ENCODE measurements at regions not wholly inside any gene's neighbourhood (a gene's known extent, or its start where the extent isn't known, plus 50 kb on each side); places are given as distances from the start of the nearest gene placed in this dataset.
"Not testable (repeated sequence)": the region's sequence is repeated elsewhere in the genome, so short reads cannot be mapped to it uniquely, and the experiment has no call there.

DNA sequence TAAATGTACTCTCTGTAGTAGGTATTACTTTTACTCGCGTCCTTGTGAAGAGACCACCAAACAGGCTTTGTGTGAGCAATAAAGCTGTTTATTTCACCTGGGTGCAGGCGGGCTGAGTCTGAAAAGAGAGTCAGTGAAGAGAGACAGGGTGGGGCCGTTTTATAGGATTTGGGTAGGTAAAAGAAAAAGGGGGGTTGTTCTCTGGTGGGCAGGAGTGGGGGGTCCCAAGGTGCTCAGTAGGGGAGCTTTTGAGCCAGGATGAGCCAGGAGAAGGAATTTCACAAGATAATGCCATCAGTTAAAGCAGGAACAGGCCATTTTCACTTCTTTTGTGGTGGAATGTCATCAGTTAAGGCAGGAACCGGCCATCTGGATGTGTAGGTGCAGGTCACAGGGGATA, 918.7 kb upstream of the CRIM1 start:
- not testable (repeated sequence) for DNase-seq

DNA sequence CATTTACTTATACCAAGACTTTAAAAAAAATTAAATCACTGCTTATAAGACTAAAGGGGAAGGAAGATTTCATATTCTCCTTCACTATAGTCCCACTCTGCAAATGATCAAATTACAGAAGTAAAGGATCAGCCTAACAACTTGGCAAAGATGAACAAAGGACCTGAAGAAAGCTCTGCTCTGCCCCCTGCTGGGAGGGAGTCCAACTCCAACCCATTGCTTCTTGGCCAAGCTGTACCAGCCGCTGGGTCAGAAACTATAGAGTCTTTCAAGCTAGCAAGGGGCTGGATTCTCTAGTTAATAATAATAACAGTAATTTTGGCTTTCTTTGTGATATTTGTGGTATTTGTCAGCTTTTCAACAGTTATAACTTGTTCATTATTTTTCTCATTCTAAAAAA, 927.0 kb upstream of the CRIM1 start:
- peak; percentile 24 to 26 for DNase-seq

DNA sequence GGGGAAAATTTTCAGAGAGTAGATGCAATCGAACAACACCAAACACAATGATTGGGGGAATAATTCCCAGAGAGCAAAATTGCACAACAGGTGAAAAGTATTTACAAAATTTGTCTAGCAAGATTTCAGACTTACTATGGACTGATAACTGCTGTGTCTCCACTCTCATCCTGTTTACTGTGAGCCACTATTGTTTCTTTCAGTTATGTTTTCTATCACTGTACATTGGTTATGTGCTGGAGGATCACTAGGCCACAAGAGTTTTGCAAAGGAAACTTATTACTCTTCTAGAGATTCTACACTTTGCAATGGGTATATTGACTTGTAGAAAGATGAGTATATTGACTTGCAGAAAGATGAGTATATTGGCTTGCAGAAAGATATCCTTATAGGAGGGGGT, 934.1 kb upstream of the CRIM1 start:
- DNase-seq, result no peak

DNA sequence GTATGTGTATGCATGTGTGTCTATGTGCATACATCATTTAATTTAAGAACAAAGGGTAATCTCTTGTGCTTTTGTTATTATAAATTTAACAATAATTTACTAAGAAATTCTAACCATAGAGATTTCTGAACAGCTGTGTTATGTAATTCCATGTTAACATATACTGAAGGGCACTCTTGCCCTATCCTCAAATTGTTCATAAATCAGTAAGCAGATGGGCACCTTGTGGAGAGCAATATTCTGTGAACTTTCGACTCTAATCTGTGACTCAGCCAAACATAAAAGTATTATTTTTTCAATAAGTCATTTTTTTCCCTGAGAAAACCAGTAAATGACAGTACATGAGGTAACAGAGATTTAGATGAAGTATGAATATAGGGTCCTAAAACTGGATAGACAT, 938.3 kb upstream of the CRIM1 start:
- DNase-seq, result no peak

DNA sequence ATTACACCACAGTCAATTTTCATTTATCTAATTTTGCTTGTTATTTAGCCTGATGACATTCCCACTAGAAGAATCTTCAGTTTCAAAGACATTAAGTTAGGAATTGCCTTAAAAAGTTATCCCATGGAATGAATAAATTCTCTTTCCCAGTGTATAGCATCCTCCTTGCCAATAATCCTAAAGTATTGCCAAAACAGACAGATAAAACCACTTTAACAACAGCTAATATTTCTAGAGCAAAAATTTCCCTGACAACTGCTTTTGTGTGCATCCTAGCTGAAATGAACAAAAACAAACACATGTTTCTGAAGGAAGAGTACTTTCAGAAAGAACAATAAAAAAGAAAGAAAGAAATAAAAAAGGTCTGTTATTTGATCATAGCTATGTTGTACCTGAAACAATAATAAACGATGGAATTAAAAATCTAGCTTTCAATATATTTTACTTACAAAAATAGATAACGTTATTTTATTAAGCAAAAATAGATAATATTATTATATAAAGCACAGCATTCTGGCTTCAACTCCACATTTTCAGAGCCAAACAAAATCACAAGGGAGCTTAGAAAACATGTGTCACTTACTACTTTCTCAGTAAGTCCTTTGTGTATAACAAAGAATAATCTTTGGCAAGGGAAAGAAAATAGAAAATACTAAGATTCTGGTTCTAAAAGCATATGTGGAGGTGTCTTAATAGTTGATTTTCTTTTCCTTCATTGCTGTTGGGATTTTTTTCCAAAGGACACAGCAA, 939.0 kb upstream of the CRIM1 start:
- no peak for DNase-seq

DNA sequence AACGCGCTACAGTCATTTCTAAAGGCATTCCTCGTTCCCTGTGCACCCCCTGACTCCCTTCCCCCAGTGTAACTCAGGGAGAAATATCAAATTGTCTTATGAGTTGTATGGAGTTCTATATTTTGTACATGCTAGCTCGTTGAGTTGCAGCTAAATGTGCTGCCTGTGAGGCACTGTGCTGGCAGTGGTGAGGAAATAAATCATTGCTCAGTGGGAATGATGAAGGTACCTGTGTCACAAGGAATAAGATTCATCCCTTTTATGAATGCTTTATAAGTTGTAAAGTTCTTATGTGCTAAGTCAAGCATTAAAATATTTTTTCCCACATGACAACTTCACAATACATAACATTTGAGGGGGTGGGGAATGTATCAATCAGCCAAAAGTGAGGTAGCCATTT, 939.6 kb upstream of the CRIM1 start:
- no peak for DNase-seq

DNA sequence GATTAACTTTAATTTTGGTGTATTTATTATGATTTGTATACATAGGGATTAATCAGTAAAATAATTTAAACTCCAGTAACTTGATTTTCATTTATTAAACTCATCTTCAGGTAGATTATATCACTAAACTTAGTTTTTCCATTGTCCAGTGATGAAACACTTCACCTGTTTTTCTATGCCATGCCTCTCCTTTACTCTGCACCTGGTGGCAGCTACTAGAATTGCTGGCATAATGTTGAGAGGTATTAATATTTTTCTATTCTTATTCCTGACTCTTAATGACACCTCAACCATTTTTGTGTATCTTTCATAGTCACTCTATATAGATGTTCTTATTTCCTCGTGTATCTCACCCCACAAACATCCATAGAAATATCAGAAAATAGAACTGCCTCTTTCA, 940.3 kb upstream of the CRIM1 start:
- DNase-seq, result no peak

DNA sequence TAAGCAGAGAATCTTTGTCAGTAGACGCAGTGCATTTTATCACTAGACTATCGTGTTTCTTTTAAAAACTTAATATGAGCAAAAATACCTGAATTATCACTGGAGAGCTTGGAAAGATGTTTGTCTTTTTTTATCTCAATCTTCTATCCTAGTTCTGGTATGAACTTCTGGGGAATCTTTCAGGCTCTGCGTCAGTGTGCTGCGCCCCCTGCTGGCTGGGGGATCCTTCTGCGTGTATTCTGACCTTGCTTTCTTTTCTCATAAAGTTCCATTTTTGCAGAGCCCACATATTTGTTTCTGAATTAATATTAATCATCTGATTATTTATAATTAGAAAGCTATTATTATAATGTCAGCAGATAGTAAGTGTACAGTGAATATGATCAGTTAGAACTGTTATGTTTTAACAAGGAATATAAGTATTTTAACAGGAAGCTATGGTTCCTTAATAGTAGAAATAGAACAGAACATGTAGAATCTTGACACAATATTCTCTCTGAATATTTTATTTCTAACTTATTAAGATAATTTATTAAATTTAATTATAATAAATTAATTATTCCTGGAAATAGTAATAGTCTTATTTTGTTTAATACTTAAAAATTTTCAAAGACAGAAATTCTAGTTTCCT, 945.0 kb upstream of the CRIM1 start:
- DNase-seq, result peak; percentile 57 to 61

DNA sequence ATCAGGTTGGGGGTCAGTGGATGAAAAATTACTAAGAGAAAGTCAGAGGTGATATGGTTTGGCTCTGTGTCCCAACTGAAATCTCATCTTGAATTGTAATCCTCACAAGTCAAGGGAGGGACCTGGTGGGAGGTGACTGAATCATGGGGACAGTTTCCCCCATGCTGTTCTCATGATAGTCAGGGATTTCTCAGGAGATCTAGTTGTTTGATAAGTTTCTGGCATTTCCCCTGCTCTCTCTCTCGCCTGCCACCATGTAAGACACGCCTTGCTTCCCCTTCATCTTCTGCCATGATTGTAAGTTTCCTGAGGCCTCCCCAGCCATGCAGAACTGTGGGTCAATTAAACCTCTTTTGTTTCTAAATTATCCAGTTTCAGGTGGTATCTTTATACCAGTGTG, 945.8 kb upstream of the CRIM1 start:
- DNase-seq, result no peak

DNA sequence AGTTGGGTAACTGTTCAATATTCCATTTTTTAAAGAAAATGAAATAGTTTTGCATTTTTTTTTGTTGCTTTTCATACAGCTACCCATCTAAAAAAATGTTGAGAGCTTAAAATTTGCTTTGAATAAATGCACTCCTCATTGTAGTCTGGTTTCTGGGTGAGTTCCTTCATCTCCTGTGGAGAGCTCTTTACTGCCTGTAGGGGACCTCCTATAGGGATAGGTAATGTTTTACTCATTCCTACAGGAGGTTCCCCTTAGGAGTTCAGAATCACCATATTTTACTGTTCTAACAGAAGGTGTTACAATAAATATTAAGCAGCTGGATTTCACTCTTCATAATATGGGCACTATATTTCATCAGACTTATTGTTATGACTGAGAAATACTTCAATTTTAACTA, 947.3 kb upstream of the CRIM1 start:
- no peak for DNase-seq

DNA sequence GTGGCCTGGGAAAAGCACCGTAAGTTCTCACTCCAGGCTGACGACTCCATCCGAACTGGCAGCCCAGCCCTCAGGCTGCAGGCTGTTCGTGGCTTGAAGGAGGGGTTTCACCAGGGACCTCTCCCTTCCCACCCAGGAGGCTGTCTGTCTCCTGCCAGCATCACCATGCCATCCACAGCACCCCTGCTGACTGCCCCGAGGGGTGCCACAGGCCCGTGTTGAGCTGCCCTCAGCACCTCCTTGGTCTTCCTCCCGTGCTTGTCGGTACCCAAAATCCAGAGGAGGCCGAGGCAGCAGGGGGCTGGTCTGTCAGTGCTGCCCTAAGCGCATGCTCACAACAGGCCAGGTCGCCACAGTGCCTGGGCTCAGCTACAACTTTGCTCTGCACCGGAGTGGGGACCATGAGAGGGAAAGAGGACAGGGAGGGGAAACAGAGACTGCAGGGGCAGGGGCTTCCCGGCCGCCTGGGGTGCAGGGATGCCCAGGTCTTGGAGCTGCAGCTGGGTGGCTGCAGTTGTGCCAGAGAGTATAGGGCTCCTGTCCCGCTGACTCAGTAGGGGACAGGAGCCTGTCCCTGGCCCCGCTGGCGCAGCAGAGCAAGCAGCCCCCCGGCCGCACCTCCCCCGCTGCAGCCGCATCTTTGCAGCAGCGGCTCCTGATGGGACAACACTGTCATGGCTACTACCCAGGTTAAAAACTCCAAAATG, 963.7 kb upstream of the CRIM1 start:
- no peak for DNase-seq

DNA sequence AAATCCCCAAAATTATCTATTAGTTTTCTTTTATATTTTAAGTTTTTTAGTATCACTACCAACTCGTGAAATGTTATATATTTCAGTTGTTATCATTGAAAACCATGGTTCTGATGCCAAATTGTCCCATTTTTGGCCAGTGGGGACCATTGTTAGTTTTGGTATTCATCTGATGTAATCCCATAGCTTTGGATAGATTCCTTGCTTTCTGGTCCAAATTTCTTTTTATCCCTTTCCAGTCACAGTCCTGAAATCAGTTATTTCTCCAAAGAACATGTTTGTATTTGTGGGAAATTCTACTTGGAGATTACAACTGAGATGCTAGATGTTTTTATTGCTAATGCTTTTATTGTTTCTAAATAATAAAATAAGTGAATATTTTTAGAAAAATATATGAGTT, 976.8 kb upstream of the CRIM1 start:
- DNase-seq, result no peak

DNA sequence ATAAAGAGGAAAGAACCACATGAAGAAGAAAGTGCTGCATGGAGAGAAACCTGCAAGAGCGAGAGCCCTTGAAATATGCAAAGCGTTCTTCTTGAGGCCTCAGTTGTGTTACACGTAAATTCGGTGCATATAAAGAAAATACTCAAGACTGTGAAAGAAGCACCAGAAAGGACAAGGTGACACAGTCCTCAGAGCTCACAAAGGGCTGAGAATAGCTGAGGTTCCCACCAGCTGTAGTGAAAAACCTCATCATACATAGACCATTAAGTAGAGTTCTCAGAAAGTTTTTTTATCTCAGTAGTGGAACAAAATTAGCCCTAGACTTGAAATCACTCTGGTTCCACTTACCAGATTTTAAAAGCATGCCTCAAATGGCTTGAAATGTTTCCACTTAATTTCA, 980.7 kb upstream of the CRIM1 start:
- DNase-seq, result no peak

DNA sequence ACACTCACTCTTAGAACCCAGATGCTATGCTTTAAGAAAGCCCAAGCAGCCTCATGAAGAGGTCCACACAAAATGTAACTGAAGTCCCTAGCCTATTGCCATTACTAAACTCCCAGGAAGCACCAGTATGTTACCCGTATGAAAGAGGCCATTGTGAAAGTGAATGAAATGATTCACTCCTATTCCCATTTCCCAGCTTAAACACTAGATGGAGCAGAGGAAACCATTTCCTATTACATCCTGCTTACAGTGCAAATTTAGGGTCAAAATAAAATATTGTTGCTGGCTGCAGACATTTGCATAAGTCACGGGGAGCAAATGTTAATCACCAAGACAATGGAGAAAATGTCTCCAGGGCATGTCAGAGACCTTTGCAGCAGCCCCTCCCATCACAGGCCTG, 989.7 kb upstream of the CRIM1 start:
- DNase-seq, result no peak

DNA sequence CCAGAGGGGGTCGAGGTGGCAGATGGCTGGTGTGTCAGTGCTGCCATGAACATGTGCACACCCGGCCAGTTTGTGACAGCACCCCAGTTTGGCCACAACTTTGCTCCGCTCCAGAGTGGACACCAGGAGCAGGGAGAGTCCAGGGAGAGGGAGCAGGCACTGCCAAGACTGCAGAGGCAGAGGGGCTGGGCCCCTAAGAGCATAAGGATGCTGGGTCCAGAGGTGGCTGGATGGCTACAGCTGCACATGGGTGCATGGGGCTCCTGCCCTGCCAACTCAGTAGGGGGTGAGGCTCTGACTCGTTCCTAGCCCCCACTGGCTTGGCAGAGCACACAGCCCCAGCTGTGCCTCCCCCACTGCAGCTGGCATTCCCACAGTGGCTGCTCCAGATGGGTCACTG, 999.2 kb upstream of the CRIM1 start:
- no peak for DNase-seq

DNA sequence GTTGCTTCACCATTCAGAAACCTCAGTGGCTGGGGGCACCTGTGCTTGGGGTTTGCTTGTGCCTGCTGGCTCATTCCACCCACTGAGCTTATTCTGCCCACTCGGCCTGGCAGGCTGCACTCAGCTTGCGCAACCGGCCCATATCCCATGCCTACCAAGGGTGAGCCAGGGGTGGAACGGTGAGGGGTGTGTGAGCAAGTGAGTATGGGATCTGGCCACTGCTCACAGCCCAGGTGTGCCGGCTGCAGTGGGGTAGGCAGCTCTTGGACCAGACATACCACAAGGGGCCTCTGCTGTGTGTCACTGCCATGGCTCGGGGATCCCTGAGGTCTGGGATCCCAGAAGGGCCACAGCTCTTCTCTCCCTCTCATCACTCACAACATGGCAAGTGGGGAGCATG, 1000.5 kb upstream of the CRIM1 start:
- no peak for DNase-seq

DNA sequence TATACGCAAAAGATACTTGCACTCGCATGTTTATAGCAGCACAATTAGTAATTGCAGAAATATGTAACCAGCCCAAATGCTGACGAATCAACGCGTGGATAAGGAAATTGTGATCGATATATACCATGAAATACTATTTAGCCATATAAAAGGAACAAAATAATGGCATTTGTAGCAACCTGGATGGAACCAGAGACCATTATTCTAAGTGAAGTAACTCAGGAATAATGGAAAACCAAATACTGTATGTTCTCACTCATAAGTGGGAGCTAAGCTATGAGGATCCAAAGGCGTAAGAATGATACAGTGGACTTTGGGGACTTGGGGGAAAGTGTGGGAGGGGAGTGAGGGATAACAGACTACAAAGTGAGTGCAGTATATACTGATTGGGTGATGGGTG, 1008.0 kb upstream of the CRIM1 start:
- DNase-seq, result no peak

DNA sequence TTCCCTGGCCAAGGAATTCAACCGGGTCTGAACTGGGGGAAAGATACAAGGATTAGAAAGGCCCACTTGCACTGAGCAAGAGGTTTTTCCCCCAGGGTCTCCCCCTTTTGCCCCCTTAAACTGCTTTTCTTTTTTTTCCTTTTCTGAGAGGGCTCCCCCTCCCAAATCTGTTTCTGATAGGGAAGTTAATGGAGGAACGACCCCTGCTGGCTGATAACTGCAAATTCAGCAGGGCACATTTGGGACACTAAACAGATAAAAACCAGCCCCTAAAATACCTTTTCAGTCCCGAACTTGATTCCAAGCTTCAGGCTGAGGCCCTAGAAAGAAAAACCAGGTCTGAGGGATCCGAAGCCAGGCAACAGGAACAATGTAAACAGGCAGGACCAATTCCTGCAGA, 1012.4 kb upstream of the CRIM1 start:
- DNase-seq, result no peak

DNA sequence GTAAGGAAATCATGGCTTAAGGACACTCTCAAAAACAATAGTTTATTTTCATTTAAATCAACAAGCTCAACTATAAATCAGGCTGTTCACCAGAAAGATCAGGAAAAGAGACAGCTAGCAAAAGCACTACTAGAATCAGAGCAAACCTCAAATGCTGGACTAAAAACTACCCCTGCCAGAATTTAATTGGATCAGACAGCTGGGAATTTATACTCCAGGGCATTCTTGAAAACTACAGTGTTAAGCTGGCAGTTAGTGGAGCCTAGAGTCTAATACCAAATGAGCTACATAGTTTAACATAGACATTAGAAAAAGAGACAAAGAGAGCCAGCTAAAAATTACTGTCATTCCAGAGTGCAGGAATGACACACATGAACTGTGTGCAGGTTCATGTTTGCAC, 1016.4 kb upstream of the CRIM1 start:
- DNase-seq, result no peak

DNA sequence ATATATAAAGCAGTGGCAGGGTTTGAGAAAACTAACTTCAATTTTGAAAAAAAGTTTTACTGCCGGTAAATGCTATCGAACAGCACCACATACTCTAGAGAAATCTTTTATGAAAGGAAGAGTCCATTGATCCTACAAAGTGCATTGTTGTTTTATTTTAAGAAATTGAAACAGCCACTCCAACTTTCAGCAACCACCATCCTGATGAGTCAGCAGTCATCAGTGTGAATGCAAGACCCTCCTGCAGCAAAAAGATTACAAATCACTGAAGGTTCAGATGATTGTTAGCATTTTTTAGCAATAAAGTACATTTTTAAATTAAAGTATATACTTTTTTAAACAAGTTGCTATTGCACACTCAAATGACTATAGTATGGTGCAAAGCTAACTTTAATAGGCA, 1017.7 kb upstream of the CRIM1 start:
- DNase-seq, result no peak

DNA sequence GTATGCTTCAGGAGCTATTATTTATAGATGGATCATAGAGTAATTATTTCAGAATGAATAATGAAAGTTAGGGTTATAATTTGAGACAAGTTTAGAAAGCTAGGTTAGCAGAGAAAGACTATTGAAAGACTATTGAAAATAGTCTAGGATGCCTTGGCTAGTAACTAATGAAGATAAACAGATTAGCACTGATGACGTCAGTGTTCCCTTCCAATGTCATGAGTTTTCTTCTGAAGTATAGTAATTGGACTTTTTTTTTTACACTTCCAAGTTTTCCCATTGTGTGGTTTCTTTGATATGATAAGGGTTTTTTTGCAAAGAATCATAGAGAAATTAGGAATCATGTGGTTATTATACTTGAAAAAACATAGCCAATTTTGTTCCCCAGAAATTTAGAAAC, 1041.5 kb upstream of the CRIM1 start:
- DNase-seq, result no peak

DNA sequence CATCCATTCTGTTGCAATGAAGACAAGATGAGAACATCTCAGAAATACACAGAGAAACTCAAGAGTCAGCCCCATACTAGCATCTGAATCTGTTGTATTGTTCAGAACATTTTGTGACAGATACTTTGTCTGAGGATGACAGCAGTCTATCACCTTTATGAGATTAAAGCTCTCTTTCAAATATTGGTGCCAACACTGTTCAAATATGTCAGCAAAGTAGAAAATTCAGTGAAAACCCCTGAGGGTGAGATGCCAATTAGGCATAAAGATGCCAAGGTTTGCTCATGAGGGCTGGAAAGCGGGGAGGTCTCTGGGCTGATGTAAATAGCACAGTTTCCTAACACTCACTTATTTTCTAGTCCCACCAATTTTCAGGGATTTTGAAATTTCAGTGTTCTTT, 1054.2 kb upstream of the CRIM1 start:
- DNase-seq, result no peak

DNA sequence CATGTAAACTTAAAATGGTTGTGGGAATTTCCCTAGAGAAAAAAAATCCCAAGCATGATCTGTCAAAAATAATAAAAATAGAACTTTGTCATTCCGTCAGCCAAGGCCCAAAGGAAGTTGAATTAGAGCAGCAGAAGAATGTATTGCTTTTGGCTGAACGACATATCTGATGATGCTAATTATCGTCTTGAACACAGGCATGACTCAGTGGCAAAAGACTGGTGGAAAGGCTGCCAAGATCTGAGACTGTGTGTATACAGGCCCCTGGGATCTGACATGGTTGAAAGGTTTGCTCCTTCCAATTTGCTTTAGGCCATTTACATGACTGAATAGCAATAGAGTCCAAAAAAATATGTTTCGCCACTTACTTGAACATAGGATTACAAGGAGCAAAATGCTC, 1057.1 kb upstream of the CRIM1 start:
- no peak for DNase-seq

DNA sequence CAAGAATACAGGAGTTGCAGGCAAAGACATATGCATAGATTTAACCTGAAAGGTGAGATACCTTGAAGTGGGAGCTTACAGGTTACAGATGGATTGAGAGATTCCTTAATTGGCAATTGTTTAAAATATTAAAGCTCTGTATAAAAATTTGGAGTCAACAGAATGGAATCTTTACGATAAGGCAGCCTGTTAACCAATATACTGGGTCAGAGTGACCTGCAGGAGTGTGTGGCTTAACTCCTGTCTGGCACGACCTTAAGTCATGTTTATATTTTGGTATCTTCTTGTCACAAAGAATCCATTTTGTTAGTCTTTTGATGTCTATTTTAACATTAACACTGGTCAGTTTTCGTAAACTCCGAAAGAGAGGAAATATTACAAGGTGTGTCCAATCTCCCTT, 1058.2 kb upstream of the CRIM1 start:
- no peak for DNase-seq

All from activated T-cell treated with anti-CD3 and anti-CD28 coated beads, Interleukin-2, amount 50 U/mL, for 48 hours (primary cell).